NCI-H146 (cell line): ENCODE measurements at regions not wholly inside any gene's neighbourhood (a gene's known extent, or its start where the extent isn't known, plus 50 kb on each side); places are given as distances from the start of the nearest gene placed in this dataset.
A peak's percentile ranks its signal among the peaks of the same experiment; 100 is the strongest.
"Not testable (repeated sequence)": the region's sequence is repeated elsewhere in the genome, so short reads cannot be mapped to it uniquely, and the experiment has no call there.

Experiments
- DNase-seq: peaks from one replicate; lab custom pipeline; 2025; lab: John Stamatoyannopoulos, UW

DNA sequence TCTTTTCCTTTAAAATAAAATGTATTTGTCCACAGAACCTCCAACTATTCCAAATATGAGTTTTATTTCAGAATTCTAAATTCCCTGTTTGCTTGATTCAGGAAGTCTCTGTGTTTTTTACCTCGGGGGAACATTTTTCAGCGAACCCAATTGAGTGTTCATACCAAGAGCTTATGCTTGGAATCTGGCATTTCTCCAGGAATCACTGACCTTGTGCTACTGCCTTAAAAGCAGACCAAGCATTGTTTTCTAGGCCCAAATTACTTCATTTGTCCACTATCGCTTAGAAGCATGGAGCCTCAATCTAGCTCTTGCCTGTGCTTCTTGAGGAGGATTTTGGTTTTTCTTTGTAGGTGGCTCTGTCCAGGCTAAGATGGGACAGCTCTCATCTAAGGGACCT is 59.4 kb downstream of the EBLN1 start:
- DNase-seq, result no peak

GRCh38 chr10:22156750-22157149 is 61.1 kb downstream of the EBLN1 start:
- DNase-seq, result no peak

DNA sequence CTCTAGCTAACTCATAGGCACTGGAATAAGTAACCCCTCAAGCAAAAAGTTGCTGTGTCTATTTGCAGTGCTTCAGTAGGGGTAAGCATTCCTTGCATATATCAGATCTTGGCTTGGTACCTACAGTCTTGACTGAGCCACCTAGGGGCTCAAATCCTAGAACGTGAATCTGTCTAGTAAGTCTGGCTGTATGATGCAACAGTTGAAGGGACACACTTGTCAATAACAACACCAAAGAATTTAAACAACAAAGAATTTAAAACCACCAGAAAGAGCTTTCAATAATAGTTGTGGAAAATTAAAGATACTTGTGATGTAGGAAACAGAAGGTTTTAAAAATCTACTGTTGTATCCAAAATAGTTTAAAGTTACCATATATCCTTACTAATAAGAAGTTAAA is 65.4 kb downstream of the EBLN1 start:
- DNase-seq, result no peak

GRCh38 chr10:22150842-22151241 is 67.0 kb downstream of the EBLN1 start:
- DNase-seq, result no peak

DNA sequence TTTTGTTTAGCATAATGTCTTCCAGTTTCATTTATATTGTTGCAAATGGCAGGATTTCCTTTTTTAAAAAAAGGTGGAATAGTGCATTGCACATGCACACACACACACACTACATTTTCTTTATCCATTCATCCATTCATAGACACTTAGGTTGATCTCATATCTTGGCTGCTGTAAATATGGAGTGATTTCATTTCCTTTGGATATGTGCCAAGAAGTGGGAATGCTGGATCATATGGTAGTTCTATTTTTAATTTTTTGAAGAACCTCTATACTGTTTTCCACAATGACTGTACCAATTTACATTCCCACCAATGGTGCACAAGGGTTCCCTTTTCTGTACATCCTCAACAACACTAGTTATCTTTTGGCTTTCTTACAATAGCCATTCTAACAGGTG is 68.9 kb downstream of the EBLN1 start:
- no peak for DNase-seq

DNA sequence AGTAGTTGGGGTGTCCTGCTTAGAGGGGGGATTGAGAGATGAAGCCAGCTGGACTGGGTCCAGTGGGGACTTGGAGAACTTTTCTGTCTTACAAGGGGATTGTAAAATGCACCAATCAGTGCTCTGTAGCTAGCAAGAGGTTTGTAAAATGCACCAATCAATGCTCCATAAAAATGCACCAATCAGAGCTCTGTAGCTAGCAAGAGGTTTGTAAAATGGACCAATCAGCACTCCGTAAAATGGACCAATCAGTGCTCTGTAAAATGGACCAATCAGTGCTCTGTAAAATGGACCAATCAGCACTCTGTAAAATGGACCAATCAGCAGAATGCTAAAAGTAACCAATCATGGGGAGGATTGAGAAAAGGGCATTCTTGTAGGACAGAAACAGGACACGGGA is 71.9 kb downstream of the EBLN1 start:
- not testable (repeated sequence) for DNase-seq

GRCh38 chr10:22137542-22137941 is 80.3 kb downstream of the EBLN1 start:
- no peak for DNase-seq

GRCh38 chr10:22135591-22135990 is 82.2 kb downstream of the EBLN1 start:
- DNase-seq, result no peak

DNA sequence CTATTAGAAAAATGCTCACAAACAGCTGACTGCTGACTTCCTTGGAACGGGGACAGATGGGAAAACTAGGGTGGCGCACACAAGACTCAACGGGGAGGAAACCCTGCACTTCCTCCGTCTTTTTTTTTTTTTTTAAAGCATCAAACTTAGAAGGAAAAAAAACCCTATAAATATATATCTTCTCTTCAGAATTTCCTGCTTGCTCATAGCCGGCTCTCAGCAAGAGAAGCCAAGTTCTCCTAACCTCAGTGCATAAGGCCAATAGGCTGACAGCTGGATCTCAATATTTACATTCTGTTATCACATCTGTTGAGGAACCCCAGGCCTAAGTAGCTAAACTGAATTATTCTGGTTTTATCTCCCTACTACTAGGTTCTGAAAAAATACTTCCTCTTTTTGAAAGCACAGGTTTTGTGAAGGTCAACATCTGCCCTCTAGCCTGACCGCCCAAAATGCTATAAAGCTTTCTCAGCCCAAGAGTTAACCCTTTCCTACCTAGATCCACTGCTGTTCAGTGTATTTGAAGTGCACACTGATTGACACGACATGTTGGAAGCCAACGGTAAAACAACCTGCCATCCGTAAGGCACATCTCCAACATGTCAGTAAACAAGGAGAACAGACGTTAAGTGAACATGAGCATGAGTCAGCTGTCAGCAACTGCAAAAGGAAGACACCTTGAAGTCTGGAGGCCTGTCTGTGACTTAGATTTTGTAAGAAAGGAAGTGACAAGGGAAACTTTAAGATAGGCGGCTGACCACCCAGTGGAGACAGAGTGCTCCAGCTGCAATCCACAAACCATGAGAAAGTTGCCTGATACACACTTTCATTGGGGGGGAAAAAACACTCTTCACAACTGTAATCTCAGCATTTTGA is 83.8 kb downstream of the EBLN1 start:
- no peak for DNase-seq

DNA sequence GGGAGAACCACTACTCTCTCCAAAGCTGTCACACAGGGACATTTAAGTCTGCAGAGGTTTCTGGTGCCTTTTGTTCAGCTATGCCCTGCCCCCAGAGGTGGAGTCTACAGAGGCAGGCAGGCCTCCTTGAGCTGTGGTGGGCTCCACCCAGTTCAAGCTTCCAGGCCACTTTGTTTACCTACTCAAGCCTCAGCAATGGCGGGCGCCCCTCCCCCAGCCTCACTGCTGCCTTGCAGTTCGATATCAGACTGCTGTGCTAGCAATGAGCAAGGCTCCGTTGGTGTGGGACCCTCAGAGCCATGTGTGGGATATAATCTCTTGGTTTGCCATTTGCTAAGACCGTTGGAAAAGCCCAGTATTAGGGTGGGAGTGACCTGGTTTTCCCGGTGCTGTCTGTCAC is 87.0 kb downstream of the EBLN1 start:
- DNase-seq, result not testable (repeated sequence)

DNA sequence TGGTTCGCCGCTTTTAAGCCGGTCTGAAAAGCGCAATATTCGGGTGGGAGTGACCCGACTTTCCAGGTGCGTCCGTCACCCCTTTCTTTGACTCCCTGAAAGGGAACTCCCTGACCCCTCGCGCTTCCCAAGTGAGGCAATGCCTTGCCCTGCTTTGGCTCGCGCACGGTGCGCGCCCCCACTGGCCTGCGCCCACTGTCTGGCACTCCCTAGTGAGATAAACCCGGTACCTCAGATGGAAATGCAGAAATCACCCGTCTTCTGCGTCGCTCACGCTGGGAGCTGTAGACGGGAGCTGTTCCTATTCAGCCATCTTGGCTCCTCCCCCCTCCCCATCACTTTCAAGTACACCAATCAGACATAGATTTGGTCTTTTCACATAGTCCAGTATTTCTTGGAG is 88.2 kb downstream of the EBLN1 start:
- not testable (repeated sequence) for DNase-seq

DNA sequence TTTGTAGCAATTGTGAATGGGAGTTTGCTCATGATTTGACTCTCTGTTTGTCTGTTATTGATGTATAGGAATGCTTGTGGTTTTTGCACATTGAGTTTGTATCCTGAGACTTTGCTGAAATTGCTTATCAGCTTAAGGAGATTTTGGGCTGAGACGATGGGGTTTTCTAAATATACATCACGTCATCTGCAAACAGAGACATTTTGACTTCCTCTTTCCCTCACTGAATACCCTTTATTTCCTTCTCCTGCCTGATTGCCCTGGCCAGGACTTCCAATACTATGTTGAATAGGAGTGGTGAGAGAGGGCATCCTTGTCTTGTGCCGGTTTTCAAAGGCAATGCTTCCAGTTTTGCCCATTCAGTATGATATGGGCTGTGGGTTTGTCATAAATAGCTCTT is 96.6 kb downstream of the EBLN1 start:
- not testable (repeated sequence) for DNase-seq

- not testable (repeated sequence) for DNase-seq
Measured at GRCh38 chr10:22120072-22120471, 97.7 kb downstream of the EBLN1 start.

- not testable (repeated sequence) for DNase-seq
Measured at GRCh38 chr10:22119575-22119974, 98.2 kb downstream of the EBLN1 start.

DNA sequence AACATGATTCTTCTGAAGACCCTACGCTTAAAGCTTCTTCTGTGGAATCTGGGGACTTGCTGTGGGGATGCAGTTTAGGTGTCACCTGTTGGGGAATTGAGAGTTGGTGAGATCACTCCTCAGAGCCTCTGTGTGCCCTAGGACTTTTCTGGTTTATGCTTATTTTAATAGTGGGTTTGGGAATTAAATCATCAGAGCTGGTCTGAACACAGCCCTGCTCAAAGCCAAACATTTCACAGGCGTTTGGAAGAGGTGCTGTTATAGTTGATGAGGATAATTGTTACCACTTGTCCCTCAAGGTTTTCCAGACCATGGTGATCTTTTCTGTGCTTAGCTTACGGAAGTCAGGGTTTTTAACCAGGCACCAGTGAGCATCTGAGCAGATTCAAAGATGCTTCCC is 106.1 kb downstream of the EBLN1 start:
- no peak for DNase-seq

DNA sequence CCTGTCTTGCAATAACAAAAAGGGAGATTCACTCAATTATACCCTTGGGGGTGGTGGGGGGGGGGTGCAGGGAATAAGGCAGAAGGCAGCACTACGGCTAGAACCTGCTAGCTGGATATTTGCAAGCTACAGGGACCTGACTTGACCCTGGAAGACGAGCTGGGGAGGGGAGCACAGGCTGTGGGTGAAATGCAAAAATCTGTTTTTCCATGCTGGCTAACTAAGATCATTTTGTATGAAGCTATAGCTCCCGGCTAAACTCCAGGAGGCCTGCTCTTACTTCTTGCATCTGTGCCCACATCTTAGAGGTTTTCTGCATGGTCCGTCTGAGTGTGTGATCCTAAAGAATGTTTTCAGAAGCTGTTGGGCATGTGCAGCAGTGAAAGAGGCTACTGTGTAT is 106.6 kb downstream of the EBLN1 start:
- no peak for DNase-seq

DNA sequence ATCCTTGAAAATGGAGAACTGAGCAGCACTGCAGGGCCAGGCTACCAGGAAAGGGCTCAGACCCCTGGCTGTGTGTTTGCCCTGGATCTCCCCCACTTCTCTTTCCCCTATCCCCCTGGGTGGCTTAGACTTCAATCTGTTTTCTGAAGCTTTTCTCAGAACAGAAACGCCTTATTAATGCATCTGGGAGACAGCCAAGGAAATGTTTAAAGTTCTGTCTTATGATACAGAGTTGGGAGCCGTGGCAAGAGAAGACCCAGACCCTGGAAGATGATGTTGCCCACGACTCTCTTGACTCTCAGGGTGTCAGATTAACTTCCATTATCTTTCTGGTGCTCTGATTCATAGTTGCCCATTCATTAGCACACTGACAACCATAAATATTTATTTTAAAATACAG is 107.1 kb downstream of the EBLN1 start:
- DNase-seq, result no peak

GRCh38 chr10:22105270-22105669 is 101.7 kb upstream of the DNAJC1 start:
- DNase-seq, result no peak

- no peak for DNase-seq
Measured at GRCh38 chr10:22103701-22104470, 100.4 kb upstream of the DNAJC1 start.

- no peak for DNase-seq
Measured at GRCh38 chr10:22097696-22098095, 94.2 kb upstream of the DNAJC1 start.

DNA sequence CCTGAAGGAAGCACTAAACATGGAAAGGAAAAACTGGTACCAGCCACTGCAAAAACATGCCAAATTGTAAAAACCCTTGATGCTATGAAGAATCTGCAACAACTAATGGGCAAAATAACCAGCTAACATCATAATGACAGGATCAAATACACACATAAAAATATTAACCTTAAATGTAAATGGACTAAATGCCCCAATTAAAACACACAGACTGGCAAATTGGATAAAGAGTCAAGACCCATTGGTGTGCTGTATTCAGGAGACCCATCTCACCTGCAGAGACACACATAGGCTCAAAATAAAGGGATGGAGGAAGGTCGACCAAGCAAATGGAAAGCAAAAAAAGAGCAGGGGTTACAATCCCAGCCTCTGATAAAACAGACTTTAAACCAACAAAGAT is 87.7 kb upstream of the DNAJC1 start:
- DNase-seq, result not testable (repeated sequence)

DNA sequence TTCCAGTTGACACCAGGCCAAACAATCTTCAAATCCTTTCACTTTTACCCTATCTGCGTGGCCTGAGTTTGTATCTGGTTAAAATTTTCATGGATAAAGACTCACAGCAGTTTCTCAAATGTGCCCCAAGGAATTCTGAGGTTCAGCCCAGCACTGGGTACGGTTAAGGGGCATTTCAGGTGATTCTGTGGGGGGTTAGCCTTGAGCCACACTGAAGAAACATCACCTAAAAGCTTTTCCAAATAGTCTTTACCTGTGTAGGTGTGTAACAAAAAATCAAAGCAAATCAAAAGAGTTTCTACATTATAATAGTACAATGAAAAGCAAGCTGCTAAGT is 83.8 kb upstream of the DNAJC1 start:
- DNase-seq, result no peak

GRCh38 chr10:22086730-22087401 is 83.3 kb upstream of the DNAJC1 start:
- DNase-seq, result peak; percentile 44
